ENCODE measurements at regions not wholly inside any gene's neighbourhood (a gene's known extent, or its start where the extent isn't known, plus 50 kb on each side); places are given as distances from the start of the nearest gene placed in this dataset.

DNA sequence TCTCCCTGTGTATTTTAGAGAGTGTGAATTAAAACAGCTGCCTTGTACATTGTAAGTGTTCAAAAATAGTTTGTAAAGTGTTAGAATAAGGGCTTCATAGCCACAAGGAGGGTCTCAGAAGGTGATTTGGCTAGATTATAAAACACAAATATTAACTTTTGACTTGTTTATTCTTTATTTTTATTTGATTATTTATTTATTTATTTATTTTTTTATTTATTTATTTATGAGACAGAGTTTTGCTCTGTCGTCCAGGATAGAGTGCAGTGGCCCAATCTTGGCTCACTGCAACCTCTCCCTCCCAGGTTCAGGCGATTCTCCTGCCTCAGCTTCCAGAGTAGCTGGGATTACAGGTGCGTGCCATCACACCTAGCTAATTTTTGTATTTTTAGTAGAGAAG is 111.5 kb upstream of the RBFOX1 start:
- Histone ChIP-seq H3K4me2 (ENCODE audit: low read depth, low read length) (no peak overlapping the region), H3K18ac (ENCODE audit: low read depth, low read length) (no peak overlapping the region), H3K4me3 (ENCODE audit: insufficient read depth, low read depth, low read length) (no peak overlapping the region), H2AK5ac (ENCODE audit: low read depth, low read length) (no peak overlapping the region), H3K14ac (replicated peaks; ENCODE audit: low read depth, low read length) (no peak overlapping the region), H4K8ac (ENCODE audit: low read depth in 2 of 2, low read length in 2 of 2) (no peak overlapping the region), H4K91ac (ENCODE audit: insufficient read depth, low read depth, low read length) (no peak overlapping the region), H3K23ac (ENCODE audit: low read depth, low read length) (no peak overlapping the region), H4K20me1 (ENCODE audit: insufficient read depth, low read length) (no peaks in the 10 kb centered on the region), H3K27me3 (ENCODE audit: control insufficient read depth, insufficient read depth, low read length) (no peaks in the 10 kb centered on the region), H3K9me1 (ENCODE audit: insufficient read depth, low read length) (no peaks in the 10 kb centered on the region), H3K4me1 (ENCODE audit: control insufficient read depth, insufficient read depth, low read length) (no peaks in the 10 kb centered on the region), H2AFZ (replicated peaks; ENCODE audit: low read length, poor library complexity) (no peak overlapping the region), H2AK9ac (replicated peaks; ENCODE audit: low read depth, low read length, poor library complexity) (no peak overlapping the region), H3K9me3 (ENCODE audit: control insufficient read depth, insufficient read depth, low read length) (peaks cover 23% of the 10 kb centered on the region), H2BK20ac (ENCODE audit: low read depth, low read length) (no peak overlapping the region), H3K36me3 (ENCODE audit: control insufficient read depth, insufficient read depth, low read length) (no peaks in the 10 kb centered on the region), H3K56ac (ENCODE audit: extremely low read depth, insufficient read depth, low read length) (no peak overlapping the region), H3K9ac (ENCODE audit: low read depth, low read length) (no peak overlapping the region), H3K27ac (ENCODE audit: insufficient read depth, low read length) (no peak overlapping the region), H3K4ac (ENCODE audit: low read depth, low read length) (no peak overlapping the region), H2BK120ac (ENCODE audit: low read depth, low read length) (no peak overlapping the region), H3K79me1 (ENCODE audit: low read depth in 1 of 2, low read length in 2 of 2) (no peaks in the 10 kb centered on the region), H4K5ac (ENCODE audit: low read depth, low read length) (no peak overlapping the region), H2BK5ac (ENCODE audit: low read depth, low read length, poor library complexity, severe bottlenecking) (no peak overlapping the region), H2BK15ac (ENCODE audit: low read depth, low read length) (no peak overlapping the region)
- TF ChIP-seq, protein P1, sequence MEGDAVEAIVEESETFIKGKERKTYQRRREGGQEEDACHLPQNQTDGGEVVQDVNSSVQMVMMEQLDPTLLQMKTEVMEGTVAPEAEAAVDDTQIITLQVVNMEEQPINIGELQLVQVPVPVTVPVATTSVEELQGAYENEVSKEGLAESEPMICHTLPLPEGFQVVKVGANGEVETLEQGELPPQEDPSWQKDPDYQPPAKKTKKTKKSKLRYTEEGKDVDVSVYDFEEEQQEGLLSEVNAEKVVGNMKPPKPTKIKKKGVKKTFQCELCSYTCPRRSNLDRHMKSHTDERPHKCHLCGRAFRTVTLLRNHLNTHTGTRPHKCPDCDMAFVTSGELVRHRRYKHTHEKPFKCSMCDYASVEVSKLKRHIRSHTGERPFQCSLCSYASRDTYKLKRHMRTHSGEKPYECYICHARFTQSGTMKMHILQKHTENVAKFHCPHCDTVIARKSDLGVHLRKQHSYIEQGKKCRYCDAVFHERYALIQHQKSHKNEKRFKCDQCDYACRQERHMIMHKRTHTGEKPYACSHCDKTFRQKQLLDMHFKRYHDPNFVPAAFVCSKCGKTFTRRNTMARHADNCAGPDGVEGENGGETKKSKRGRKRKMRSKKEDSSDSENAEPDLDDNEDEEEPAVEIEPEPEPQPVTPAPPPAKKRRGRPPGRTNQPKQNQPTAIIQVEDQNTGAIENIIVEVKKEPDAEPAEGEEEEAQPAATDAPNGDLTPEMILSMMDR (conservative IDR thresholded peaks at IDR 0.05; ENCODE audit: low read depth, low read length): no peak
- TF ChIP-seq CEBPB (IDR thresholded peaks at IDR 0.05; ENCODE audit: low read depth, low read length): no peak
- TF ChIP-seq NFE2L2 (IDR thresholded peaks at IDR 0.05; ENCODE audit: low read depth, low read length): no peak
- TF ChIP-seq MXI1 (IDR thresholded peaks at IDR 0.05; ENCODE audit: borderline replicate concordance, low read depth, low read length): no peak
- TF ChIP-seq, protein P2, sequence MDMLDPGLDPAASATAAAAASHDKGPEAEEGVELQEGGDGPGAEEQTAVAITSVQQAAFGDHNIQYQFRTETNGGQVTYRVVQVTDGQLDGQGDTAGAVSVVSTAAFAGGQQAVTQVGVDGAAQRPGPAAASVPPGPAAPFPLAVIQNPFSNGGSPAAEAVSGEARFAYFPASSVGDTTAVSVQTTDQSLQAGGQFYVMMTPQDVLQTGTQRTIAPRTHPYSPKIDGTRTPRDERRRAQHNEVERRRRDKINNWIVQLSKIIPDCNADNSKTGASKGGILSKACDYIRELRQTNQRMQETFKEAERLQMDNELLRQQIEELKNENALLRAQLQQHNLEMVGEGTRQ (IDR thresholded peaks at IDR 0.05; ENCODE audit: low read depth, low read length): no peak
- TF ChIP-seq CHD1 (IDR thresholded peaks at IDR 0.05; ENCODE audit: low read depth, low read length): no peak
- TF ChIP-seq POLR2A (IDR thresholded peaks at IDR 0.05; ENCODE audit: low read depth, low read length): no peak
- no peak for TF ChIP-seq FOS (IDR thresholded peaks at IDR 0.05; ENCODE audit: low read depth, low read length)
- no peak for TF ChIP-seq RCOR1 (IDR thresholded peaks at IDR 0.05; ENCODE audit: insufficient replicate concordance, low read length)
- TF ChIP-seq MAFK (IDR thresholded peaks at IDR 0.05; ENCODE audit: low read depth, low read length): no peak
- no peak for TF ChIP-seq MAZ (IDR thresholded peaks at IDR 0.05; ENCODE audit: borderline replicate concordance, low read depth, low read length)
- no peak for TF ChIP-seq RFX5 (IDR thresholded peaks at IDR 0.05; ENCODE audit: low read depth, low read length)
- no peak for TF ChIP-seq BHLHE40 (IDR thresholded peaks at IDR 0.05; ENCODE audit: low read depth, low read length)
- no peak for TF ChIP-seq SMC3 (IDR thresholded peaks at IDR 0.05; ENCODE audit: low read depth, low read length)
- TF ChIP-seq RAD21 (IDR thresholded peaks at IDR 0.05; ENCODE audit: low read length): no peak
- intact Hi-C loops (cut with micrococcal nuclease): no loop called here
- POLR2A ChIA-PET (ENCODE audit: unreplicated experiment): no interaction called here
- no CpG with 5 or more reads among the region's 3 CpGs for WGBS, 2 experiments (ENCODE audit: extremely low coverage in 2 of 2, insufficient read length in 1 of 2)
- ATAC-seq (ENCODE audit: low read depth) (no peak), DNase-seq (no peak)
- dilution Hi-C loops (cut with HindIII; ENCODE audit: low sequenced_read_pairs, unreplicated experiment): no loop called here
- in situ Hi-C loops (cut with MboI; ENCODE audit: low sequenced_read_pairs): no loop called here
- CTCF ChIA-PET: no interaction called here
- BruUV-seq (replicated peaks): no TSS peak
